ENCODE measurements at regions not wholly inside any gene's neighbourhood (a gene's known extent, or its start where the extent isn't known, plus 50 kb on each side); places are given as distances from the start of the nearest gene placed in this dataset.

GRCh38 chr12:114189266-114189665 is 216.7 kb downstream of the TBX5 start:
- Histone ChIP-seq H3K79me2 (ENCODE audit: control insufficient read depth, insufficient read depth, low read length) (no peaks in the 10 kb centered on the region), H3K27me3 (ENCODE audit: control insufficient read depth in 2 of 2, insufficient read depth in 2 of 2, low read length in 2 of 2) (no peaks in the 10 kb centered on the region), H2AFZ (ENCODE audit: low read depth, low read length) (no peak overlapping the region), H4K20me1 (replicated peaks; ENCODE audit: control insufficient read depth, extremely low read depth, insufficient read depth, low read length) (no peaks in the 10 kb centered on the region), H3K4me1 (ENCODE audit: control insufficient read depth, extremely low read depth, insufficient read depth, low read length) (no peaks in the 10 kb centered on the region), H3K27ac (ENCODE audit: insufficient read depth, low read depth, low read length) (no peak overlapping the region), H3K9me1 (replicated peaks; ENCODE audit: control insufficient read depth, extremely low read depth, insufficient read depth, low read length) (no peaks in the 10 kb centered on the region), H3K9me3 (replicated peaks; ENCODE audit: control insufficient read depth, insufficient read depth, low read length) (peaks cover 2% of the 10 kb centered on the region), H3K4me2 (ENCODE audit: insufficient read depth, low read length) (no peak overlapping the region), H3K36me3 (ENCODE audit: control insufficient read depth in 2 of 2, extremely low read depth in 1 of 2, insufficient read depth in 2 of 2, low read length in 2 of 2) (no peaks in the 10 kb centered on the region), H3K9ac (replicated peaks; ENCODE audit: extremely low read depth, insufficient read depth, low read length) (no peak overlapping the region), H3K4me3 (replicated peaks in 1 of 3; ENCODE audit: insufficient read depth in 1 of 3, low read depth in 1 of 3, low read length in 3 of 3) (no peak overlapping the region)
- FAIRE-seq (no peak), DNase-seq (ENCODE audit: low read depth, low spot score) (no peak)
- no TSS peak for BruUV-seq (replicated peaks)
- ChIA-PET POLR2A (no interaction called here), CTCF (no interaction called here)
- intact Hi-C loops (cut with micrococcal nuclease) (no loop called here), dilution Hi-C loops (cut with MboI; ENCODE audit: extremely low pct_ligation_motif_present, low sequenced_read_pairs) (no loop called here)
- TF ChIP-seq GATA2 (IDR thresholded peaks at IDR 0.05; ENCODE audit: insufficient read depth, insufficient read length, low read depth, low read length) = no peak
- no peak for TF ChIP-seq EZH2 (IDR thresholded peaks at IDR 0.05; ENCODE audit: borderline replicate concordance, low read depth, low read length, severe bottlenecking)
- TF ChIP-seq POLR2AphosphoS5 (IDR thresholded peaks at IDR 0.05; ENCODE audit: insufficient read depth, low read depth, low read length) = no peak
- no peak for TF ChIP-seq JUN (IDR thresholded peaks at IDR 0.05; ENCODE audit: borderline replicate concordance, insufficient read depth, insufficient read length, low read depth)
- no peak for TF ChIP-seq POLR2A (IDR thresholded peaks at IDR 0.05; ENCODE audit: low read depth, low read length)
- TF ChIP-seq, protein P1, sequence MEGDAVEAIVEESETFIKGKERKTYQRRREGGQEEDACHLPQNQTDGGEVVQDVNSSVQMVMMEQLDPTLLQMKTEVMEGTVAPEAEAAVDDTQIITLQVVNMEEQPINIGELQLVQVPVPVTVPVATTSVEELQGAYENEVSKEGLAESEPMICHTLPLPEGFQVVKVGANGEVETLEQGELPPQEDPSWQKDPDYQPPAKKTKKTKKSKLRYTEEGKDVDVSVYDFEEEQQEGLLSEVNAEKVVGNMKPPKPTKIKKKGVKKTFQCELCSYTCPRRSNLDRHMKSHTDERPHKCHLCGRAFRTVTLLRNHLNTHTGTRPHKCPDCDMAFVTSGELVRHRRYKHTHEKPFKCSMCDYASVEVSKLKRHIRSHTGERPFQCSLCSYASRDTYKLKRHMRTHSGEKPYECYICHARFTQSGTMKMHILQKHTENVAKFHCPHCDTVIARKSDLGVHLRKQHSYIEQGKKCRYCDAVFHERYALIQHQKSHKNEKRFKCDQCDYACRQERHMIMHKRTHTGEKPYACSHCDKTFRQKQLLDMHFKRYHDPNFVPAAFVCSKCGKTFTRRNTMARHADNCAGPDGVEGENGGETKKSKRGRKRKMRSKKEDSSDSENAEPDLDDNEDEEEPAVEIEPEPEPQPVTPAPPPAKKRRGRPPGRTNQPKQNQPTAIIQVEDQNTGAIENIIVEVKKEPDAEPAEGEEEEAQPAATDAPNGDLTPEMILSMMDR (IDR thresholded peaks at IDR 0.05; ENCODE audit: extremely low read depth in 1 of 2, insufficient read depth in 1 of 2, low read depth in 1 of 2, low read length in 2 of 2) = no peak
- no peak for TF ChIP-seq FOS (IDR thresholded peaks at IDR 0.05; ENCODE audit: borderline replicate concordance, insufficient read depth, low read length)
- no peak for TF ChIP-seq MYC (IDR thresholded peaks at IDR 0.05; ENCODE audit: low read depth, low read length)
- no peak for TF ChIP-seq MAX (IDR thresholded peaks at IDR 0.05; ENCODE audit: insufficient read depth, insufficient read length)

Measured in endothelial cell of umbilical vein (primary cell).